Urothelium cell line (cell line): ENCODE measurements at regions not wholly inside any gene's neighbourhood (a gene's known extent, or its start where the extent isn't known, plus 50 kb on each side); places are given as distances from the start of the nearest gene placed in this dataset.
A peak's percentile ranks its signal among the peaks of the same experiment; 100 is the strongest.

Source experiments
- DNase-seq: peaks from one replicate; pipeline ENCODE4 v3.0.0; 2011; ENCODE audit warnings: low spot score, mixed read lengths
- FAIRE-seq: peaks from 2 replicates; lab custom pipeline; 2011; peaks lifted over from hg19 to GRCh38; lab: Jason Lieb, UNC

DNA sequence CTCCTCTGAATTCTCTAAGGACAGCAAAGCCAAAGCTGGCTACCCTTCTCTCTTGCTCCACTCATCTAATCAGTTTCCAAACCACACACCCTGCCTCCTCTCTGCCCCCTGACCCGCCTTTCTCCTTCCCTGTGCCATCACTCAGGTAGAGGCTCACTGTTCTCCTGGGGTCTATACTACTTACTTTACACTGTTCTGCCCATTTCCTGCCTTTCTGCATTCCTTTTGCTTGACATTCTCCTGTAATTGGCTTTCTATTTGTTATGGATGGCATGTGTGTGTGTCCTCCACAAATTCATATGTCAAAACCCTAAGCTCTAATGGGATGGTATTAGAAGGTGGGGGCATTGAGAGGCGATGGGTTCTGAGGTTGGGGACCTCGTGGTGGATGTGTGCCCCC is 675.2 kb upstream of the ID2 start:
- FAIRE-seq (no peak), DNase-seq (no peak)

DNA sequence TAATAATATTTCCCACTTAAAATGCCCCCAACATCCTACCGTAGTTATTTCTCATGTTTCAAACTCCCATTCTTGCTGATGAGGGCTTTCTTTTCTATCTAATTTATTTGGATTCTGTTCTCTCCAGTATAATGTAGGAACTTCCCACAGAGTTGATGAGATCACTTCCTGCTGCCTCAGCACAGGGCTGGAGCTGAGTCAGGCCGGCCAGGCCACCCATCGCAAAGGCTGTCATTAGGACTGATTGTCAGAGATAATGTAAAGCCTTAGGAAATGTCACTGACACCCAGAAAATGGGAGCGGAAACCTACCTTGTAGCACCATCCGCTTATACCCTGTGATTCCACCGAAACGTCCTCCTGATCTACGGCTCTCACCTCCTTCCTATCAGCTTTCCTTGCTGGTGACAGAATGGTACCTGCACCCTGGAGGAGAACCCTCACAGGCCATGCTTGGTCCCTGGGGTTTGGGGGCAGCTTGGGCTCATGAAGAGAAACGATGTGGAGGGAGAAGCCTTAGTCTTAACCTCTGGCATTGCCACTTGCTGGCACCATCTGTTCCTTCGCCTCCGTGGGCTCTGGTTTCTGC is 672.8 kb upstream of the ID2 start:
- FAIRE-seq (no peak), DNase-seq (peak; percentile 41)

DNA sequence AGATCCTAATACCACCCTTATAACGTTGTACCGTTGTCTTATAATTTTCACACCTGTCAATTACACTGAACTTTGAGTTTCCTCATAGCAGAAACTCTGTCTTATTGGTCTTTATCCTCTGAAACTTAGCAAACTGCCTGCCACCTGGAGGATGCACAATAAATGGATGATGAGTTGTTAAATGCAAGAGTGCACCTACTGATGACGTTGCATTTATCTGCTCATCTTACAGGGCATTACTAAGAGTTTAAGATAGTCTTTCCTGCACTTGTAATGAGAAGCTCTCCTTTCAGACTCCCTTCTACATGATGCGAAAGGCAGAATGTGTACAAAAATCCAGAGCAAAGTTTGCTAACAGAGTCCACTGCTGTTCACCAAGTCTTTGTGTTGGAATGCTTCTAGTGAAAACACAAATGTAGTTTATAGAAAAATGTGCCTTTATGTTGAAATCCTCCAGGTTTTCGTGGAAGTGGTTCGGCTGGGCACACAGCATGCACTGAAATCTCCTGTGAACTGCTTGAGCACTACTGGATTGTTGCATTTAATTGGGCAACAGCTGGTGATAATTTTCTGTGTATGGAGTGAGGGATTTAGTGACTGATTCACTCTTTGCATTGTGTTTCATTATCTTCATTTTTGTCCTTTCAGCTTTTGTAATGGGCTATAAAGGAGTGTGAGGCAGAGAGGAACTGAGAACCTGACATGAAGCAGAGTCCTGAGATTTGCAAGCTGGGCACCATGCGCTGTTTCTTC is 665.8 kb upstream of the ID2 start:
- DNase-seq (no peak), FAIRE-seq (no peak)

DNA sequence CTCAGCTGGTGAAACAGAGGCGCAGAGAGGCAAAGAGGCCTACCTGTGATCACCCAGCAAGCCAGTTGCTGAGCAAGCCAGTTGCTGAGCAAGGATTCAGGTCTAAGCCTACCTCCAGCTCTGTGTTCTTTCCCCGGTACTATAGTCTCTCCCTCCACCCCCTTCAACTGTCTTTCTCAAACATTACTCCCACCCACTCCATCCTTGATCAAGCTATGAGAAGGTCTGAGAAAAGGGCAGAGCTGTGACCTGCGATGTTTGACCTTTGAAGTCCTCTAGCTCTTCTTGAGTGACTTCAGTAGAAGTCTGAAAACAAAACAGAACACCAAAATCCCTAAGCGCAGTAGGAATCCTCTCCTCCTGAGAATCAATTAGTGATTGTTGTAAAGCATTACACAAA is 665.2 kb upstream of the ID2 start:
- FAIRE-seq (no peak), DNase-seq (no peak)

DNA sequence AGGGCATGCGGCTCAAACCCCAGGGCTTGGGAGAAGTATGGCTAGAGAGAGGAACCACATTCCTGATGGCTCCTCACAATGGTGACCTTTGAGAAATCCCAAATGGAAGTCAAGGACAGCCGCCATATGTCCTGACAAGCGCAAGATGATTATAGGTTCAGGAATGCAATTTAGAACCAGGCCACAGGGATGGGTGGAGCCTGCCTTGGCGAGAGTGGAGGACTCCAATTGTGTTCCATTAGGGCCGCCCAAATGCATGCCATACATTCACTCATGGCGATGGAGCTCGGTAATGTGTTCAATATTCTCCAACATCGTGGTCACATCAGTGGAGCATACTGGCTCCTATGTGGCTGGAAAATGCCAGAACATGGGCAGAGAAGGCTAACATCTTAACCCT is 662.9 kb upstream of the ID2 start:
- DNase-seq: no peak
- FAIRE-seq: no peak

DNA sequence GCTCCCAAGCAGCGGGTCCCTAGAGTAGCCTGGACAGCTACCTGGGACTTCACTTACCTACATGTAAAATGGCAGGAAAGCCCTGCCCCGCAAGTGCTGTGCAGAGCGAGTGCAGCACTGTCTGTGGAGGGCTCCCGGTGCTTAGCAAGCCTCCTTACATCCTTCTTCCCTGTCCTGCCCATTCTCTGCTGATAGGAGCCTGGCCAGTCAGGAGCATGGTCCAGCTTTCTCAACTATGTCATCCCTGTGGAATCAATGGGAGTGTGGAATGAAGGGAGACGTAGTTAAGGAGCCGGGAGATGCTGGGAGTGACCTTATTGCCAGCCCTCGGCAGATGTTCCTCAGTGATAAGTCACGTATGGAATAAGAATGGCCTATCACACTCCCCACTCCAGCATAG is 661.9 kb upstream of the ID2 start:
- FAIRE-seq (no peak), DNase-seq (no peak)

DNA sequence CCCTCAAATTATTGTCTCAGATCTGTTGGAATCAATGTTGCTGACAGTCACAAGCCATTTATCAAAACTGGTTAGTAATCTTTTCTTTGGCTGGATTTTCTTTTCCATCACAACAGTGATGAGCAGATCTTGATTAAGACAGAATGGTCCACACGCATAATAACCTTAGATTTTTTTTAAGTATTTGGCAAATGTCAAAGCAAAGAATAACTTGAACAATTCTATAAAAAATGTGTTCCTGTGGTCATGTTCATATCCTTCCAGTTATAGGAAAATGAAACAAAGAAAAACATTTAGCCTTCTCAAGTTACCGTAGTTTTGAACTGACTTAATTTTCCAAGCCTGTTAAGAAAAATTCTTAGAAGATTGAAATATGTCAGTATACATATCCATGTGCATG is 659.9 kb upstream of the ID2 start:
- FAIRE-seq (no peak), DNase-seq (no peak)

DNA sequence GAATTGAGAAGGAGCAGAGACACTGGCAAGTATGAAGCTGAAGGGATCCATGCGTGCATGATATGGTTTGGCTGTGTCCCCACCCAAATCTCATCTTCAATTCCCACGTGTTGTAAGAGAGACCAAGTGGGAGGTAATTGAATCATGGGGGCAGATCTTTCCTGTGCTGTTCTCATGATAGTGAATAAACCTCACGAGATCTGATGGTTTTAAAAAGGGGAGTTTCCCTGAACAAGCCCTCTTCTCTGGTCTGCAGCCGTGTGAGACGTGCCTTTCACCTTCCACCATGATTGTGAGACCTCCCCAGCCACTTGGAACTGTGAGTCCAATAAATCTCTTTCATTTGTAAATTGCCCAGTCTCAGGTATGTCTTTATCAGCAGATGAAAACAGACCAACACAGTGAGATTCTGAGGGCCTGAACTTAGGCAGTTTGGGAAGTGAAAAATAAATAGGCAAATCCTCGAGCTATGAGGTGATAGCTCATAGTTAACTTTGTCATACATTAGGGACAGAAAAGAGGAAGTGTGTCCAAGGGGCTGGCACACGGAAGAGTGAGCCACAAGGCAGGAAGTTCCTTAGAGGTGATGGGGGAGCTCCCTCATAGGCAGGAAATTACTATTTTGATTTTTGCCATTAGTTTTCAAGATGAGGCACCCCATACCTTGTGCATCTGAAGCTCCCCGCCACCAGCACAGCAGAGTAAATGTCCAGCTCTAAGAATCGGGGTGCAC is 658.8 kb upstream of the ID2 start:
- DNase-seq: no peak
- FAIRE-seq: no peak

DNA sequence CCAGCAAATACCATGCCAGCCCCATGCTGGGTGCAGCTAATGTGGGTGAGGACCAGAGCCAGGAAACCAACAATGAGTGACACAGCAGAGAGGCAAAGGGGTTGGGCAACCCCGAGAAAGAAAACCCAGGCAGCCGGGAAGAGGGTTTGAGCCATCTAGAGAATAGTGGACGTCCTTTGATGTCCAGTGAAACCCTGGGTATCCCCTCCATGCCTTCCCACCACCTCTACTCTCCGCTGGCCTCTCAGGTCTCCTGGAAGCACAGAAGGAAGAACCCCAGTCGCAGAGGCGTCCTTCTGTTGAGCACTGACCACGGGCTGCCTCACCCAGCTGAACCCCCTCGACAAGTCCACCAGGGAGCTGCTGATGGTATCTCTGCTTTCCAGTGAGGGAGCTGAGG is 657.4 kb upstream of the ID2 start:
- no peak for FAIRE-seq

DNA sequence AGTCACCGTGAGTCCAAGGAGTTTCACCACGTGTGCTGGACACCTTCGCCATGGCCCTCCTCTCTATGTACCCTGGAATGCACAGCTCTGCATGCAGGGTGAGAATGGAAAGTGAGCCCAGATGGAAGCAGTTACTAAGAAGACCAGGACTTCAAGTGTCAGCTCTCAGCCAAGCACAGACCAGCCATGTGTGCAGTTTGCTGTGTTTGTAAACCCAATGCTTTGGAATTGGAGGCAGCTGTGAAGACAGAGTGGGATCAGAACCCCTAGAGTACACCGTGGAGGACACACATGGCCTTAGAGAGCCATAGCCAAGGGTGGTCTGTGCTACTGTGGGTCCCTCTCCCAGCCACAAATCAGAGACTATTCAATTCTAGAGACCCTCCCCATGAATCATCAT is 655.5 kb upstream of the ID2 start:
- no peak for FAIRE-seq
- DNase-seq: no peak

More for the DNA sequence above, 657.4 kb upstream of the ID2 start:
- DNase-seq: no peak

DNA sequence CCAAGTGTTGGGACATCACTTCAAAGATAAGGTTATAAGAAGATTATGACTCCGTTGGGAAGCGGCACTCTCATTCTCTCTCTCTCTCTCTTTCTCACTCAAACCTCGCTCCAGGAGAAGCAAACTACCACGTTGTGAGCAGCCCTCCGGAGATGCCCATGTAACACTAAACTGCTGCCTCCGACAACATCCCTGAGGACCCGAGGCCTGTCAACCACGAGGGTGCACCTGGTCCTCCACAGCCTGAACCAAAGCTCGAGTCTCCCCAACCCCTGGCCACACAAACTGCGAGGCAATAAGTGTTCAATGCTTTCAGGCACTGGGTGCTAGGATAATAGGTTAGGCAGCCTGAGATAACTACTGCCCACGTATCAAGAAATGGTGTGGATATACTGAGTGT is 654.5 kb upstream of the ID2 start:
- no peak for FAIRE-seq
- no peak for DNase-seq

DNA sequence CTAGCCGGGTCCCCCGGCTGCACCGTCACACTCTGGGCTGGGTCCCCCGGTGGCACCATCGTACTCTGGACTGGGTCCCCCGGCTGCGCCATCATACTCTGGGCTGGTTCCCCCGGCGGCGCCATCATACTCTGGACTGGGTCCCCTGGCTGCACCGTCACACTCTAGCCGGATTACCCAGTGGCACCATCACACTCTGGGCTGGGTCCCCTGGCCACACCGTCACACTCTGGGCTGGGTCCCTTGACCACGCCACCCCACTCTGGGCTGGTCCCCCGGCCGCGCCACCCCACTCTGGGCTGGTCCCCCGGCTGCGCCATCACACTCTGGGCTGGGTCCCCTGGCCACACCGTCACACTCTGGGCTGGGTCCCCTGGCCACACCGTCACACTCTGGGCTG is 653.8 kb upstream of the ID2 start:
- FAIRE-seq: no peak
- DNase-seq: no peak

DNA sequence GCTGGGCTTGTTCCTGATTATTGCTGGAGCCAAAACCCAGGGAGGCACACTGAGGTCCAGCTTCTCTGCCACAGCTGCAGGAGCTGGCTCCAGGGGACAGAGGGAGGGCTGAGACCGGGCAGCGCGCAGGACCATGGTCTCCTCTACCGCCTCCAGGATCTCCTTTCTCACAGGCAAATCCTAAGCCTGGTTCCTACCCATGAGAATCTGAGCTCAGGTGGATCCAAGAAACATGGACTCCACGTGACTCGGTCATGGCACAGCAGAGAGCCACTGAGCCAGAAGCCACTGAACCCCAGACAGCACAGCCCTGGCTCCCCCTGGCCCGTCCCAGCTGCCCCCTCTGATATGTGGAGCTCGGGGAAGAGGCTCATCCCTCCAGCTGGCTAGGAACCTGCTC is 653.4 kb upstream of the ID2 start:
- no peak for DNase-seq
- no peak for FAIRE-seq

DNA sequence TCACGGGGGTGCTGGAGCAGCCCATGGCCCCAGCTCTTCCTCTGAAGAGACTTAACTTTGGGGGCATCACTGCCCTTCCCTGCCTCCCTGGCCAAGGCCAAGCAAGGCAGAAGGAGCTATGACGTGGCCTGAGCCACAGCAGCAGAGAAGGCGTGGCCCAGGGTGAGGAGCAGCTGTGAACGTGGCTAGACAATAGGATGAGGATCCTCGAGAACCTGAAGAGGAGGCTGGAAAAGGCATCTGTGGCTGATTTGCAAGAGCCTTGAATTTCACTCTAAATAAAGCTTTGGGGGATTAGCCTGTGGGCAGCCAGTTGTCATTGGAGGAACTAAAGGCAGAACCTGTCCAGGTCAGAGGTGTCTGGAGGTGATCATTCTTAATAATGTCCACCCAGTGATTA is 652.9 kb upstream of the ID2 start:
- DNase-seq (no peak), FAIRE-seq (no peak)

DNA sequence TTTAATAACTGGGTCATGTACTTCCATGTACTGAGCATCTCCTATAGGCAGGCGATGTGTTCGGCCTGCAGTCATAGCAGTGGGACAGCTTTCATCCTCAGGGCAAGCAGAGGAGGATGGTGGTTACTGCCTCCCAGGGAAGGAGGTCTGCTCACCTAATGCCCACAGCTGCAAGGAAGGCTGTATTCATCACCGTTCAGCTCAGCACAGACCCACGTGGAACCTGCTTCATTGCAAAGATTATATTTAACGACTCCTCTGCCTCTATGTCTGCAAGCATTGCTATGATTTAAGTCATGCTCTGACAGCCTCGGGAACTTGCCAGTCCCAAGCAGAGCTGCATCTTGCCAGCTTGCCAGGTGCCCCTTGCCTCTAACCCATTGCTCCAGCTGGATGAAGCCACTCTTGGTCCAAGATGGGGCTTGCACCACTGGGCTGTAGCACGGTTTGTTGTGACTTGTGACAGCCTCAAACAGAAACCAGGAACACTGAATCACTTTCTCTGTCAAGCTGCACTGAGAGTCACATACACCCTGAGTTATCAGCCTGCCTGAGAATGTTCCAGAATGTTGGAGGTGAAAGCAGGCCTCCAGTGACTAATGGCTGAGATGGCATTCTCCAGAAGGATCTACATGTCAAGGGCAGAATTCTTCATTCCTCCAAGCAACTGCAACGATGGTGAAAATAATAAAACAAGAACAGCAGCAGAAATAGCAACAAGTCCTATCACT is 651.1 kb upstream of the ID2 start:
- DNase-seq: no peak
- FAIRE-seq: no peak

DNA sequence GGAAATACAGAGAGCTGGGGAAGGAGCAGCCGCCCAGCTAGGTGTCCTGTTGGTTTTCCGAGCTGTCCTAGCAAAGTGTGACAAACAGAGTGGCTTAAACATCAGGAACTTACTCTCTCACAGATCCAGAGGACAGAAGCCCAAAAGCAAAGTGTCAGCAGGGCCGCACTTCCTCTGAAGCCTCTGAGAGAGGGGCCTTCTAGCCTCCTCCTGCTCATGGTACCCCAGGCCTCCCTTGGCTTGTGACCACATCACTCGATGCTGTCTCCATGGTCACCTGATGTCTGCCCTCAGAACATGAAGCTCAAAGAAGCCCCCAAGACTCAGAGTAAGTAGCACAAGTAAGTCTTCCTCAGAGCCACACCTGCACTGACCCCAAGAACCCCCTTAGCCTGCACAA is 650.5 kb upstream of the ID2 start:
- DNase-seq: no peak
- FAIRE-seq: no peak

DNA sequence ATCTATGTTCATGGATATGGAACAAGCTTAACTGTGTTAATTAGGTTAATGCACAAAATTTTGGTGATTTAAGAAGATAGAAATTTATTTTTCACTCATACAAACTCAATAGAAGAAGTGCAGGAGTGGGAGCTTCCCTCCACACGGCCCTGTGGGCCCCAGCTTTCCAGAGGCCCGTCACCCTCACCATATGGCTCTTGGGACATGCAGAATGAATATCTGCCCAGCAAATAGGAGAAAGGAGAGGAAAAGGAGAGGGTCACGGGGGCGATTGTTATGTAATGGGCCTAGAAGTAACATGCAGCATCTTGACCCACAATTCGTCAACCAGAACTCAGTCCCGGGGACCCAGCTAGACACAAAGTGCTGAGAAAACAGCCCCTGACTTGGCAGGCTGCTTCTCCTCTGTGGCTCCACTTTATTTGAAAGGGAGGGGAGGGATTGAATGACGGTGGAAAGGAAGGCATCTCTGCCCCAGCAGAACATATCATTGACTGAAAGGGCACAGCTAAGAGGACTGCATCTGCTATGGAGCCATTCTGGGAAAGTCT is 648.2 kb upstream of the ID2 start:
- FAIRE-seq: no peak
- DNase-seq: no peak

DNA sequence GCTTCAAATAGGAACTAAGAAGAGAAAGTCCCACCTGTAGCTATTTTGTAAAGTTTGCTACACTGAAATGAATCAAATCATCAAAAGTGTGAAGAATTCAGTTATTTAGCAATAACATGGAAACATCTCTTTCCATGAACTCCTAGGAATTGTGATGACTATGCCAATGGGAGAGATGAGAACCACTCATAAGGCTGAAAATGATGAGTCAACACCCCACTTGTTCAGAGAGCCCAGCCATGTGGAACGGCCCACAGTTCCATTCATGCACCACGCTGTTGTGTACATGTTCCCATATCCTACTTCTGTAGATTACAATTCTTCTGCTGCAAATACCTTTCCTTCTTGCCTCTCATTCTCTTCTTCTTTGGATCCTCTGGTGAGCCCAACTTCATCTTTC is 645.5 kb upstream of the ID2 start:
- FAIRE-seq (no peak), DNase-seq (no peak)

DNA sequence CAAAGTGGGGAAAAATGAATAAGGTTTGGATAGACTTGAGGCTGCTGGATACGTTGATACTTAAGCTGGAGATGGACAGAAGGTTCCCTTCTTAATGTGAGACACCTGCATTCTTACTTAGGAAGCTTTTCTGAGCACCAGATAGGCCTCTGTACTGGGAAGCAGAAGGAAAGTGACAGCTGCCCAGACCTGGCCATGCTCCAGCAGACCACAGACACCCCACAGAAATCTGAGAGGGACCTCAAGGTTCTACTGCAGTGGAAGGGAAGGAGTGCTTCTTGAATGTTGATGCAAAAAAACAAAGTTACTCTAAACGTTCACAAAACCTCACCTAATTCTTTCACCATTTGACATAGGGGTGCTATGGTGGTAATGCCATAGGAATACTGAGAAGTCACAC is 642.1 kb upstream of the ID2 start:
- FAIRE-seq (no peak), DNase-seq (no peak)

DNA sequence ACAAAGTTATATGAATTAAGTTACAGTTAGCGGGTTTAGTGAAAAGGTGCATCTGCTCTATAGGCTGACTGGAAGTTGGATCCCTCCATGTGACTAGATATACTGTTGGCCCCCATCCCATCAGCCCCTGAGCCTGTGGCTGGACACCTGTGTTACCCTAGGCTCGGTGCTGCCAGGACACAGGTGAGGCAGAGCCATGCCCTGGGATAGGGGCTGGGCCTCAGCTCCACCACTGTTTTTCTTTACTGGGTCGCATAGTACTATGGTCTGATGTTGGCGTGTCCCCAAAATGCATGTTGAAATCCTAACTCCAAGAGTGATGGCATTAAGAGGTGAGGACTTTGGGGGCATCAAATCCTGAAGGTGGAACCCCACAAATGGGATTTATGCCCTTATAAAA is 638.6 kb upstream of the ID2 start:
- DNase-seq: no peak
- FAIRE-seq: no peak

DNA sequence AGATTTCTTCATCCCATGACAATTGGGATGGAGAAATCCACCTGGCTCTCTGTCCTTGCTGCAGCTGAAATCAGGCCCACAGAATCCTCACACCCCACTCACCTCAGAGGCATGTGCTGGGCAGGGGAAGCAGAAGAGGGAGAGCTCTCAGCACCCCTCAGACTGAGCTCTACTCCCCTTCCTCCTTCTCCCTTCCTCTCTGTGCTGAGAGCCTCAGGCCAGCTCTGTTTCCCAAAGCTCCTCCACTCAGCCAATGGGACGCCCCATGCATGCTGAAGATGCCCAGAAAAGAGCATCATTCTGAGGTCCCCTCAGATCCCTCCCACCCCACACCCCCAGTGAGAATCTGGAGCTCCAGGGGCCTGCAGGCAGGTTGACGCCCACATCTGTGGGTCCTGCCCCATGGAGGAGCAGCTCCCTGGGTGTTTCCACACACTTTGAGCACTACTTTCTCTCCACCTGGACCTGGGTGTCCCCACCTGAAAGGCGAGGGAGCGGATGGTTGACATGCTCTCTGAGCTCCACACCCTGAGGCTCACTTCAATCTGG is 637.7 kb upstream of the ID2 start:
- FAIRE-seq: no peak

More for the DNA sequence above, 637.7 kb upstream of the ID2 start:
- no peak for DNase-seq
